ENCODE measurements at regions not wholly inside any gene's neighbourhood (a gene's known extent, or its start where the extent isn't known, plus 50 kb on each side); places are given as distances from the start of the nearest gene placed in this dataset.
"Not testable (repeated sequence)": the region's sequence is repeated elsewhere in the genome, so short reads cannot be mapped to it uniquely, and the experiment has no call there.

DNA sequence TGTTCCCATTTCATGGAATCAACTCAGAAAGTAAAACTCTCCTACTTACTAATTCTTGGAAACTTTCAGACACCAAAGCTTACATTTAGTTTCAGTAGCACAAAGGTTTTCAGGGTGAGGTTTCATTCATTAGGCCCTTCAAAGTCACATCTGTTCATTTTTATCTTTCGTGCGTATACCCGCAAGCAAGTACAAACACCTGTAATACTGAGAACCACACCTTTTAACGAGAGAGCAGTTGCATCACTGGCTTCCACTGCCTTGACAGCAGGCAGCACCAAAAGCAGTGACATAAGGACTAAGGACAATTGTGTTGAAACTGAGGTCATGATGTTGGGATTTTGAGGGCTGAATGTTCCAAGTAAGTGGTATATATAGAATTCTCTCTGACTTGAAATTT is 60.5 kb downstream of the GOLGA6L22 start:
- not testable (repeated sequence) for DNase-seq

DNA sequence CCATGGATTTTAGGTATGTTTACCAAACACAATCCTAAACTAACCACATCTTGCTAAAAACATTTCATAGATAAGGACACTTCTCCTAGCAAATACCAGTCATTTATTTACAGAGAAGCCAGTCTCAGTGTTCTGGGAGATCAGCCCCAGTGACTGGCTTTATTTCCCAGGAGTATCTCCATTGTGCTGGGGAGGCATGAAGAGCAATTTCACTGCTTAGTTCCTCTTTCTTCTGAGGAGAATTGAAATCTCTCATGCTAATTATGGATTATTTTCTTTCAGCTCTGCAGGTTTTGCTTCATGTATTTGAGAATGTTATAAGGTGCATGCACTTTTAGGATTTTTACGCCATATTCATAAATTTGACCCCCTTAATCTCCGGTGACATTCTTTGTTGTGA is 67.8 kb downstream of the GOLGA6L22 start:
- not testable (repeated sequence) for DNase-seq

DNA sequence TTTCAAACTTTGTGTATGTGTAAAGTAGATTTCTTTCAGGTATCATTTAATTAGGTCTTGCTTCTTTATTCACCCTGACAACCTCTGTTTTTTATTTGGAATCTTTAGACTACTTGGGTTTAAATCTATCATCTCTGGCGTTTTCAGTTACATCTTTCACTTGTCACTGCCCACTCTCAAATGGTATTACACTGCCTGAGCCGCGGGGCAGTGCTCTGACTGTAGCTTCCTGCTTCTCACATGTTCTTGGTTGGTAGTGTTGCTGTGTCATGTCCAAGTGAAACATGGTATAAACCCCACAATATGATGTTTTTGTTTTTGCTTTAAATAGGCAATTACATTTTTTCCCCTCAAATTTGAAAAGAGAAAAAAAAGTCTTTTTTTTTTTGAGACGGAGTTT is 68.3 kb downstream of the GOLGA6L22 start:
- DNase-seq, result not testable (repeated sequence)

- DNase-seq, result not testable (repeated sequence)
Observed at GRCh38 chr15:22529200-22529599, 70.5 kb downstream of the GOLGA6L22 start.

DNA sequence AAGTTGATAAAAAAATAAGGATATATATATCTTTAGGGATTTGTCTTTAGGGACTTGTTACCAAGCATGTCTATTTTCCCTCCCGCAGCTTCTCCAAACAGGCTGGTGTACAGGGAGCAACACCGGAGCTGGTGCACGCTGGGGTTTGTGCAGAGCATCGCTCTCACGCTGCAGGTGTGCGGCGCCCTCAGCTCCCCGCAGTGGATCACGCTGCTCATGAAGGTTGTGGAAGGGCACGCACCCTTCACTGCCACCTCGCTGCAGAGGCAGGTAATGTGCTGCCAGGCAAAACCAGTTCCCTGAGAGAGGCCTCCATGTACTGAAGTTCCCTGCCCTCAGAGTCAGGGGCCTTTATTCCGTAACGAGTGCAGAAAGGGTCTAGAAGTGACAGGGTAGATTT is 101.0 kb downstream of the GOLGA6L22 start:
- DNase-seq, result not testable (repeated sequence)

GRCh38 chr15:22561716-22562115 is 103.0 kb downstream of the GOLGA6L22 start:
- DNase-seq, result not testable (repeated sequence)

GRCh38 chr15:22566510-22566909 is 107.8 kb downstream of the GOLGA6L22 start:
- DNase-seq, result not testable (repeated sequence)

- DNase-seq, result not testable (repeated sequence)
Observed at GRCh38 chr15:22569486-22569885, 110.8 kb downstream of the GOLGA6L22 start.

DNA sequence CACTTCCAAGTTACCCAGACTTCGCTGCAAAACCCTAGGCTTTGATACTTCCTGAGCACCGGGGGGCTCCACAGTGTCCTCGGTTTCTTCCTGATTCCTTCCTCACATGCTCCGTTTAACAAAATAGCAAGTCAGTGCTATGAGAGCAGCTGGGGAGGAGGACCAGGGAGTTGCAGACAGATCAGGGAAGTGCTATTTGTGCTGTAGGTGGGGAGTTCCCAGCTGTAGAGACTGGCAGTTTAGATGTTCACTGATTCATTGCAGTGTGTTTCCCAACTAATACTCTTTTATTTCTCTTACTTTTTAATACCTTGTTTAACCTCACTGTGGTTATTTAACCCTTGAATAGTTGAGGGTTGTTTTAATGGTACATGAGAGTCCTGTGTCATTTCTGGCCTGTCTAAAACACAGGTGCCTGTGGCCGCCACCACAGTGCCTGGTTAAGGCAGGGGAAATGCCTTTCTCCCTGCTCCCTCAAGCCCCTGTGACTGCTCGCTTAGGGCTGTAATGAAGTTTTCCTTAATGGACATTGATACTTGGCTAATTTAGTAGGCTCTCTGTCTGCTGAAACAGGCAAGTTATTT is 113.5 kb downstream of the GOLGA6L22 start:
- DNase-seq, result not testable (repeated sequence)

- DNase-seq, result not testable (repeated sequence)
Observed at GRCh38 chr15:22572792-22573191, 114.1 kb downstream of the GOLGA6L22 start.

GRCh38 chr15:22577828-22578227 is 119.1 kb downstream of the GOLGA6L22 start:
- not testable (repeated sequence) for DNase-seq

- not testable (repeated sequence) for DNase-seq
Observed at GRCh38 chr15:22579213-22579612, 120.5 kb downstream of the GOLGA6L22 start.

DNA sequence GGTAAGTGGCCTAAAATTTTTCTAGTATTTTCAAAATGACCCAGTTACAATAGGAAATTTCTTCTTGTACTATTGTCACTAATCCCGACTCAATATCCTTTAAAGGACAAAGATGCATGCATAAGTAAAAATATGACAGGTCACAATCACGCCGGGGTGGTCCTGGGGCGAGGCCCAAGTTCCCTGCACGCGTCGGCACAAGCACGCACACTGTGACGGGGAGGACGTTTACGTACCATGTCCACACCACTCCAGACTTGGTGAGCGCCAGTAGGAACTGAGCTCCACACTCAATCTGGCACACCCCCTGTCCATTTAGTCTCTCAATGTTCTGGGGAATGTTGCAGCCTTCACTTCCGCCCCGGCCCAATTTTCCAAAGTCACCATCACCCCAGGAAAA is 128.7 kb downstream of the GOLGA6L22 start:
- DNase-seq, result not testable (repeated sequence)

DNA sequence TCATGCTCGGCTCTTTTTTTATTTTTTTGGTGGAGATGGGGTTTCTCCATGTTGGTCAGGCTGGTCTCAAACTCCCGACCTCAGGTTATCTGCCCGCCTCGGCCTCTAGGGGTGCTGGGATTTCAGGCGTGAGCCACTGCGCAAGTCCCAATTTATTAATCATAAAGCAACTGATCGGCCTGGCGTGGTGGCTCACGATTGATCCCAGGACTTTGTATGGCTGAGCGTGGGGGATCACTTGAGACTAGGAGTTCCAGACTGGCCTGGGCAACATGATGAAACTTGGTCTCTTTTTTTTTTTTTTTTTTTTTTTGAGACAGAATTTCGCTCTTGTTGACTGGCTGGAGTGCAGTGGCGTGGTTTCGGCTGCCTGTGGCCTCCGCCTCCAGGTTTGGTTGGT is 139.8 kb downstream of the GOLGA6L22 start:
- DNase-seq, result not testable (repeated sequence)

GRCh38 chr15:22599526-22600320 is 141.0 kb downstream of the GOLGA6L22 start:
- DNase-seq, result not testable (repeated sequence)

GRCh38 chr15:22616976-22617375 is 158.3 kb downstream of the GOLGA6L22 start:
- DNase-seq, result not testable (repeated sequence)

- not testable (repeated sequence) for DNase-seq
Observed at GRCh38 chr15:22631789-22632188, 154.7 kb upstream of the NIPA1 start.

GRCh38 chr15:22639983-22640382 is 146.5 kb upstream of the NIPA1 start:
- DNase-seq, result not testable (repeated sequence)

GRCh38 chr15:22649458-22649857 is 137.0 kb upstream of the NIPA1 start:
- DNase-seq, result not testable (repeated sequence)

GRCh38 chr15:22651179-22651578 is 135.3 kb upstream of the NIPA1 start:
- DNase-seq, result not testable (repeated sequence)

- peak in 5 of 6 experiments; percentile 13 to 67 (median 29) for DNase-seq
Observed at GRCh38 chr15:22664294-22665058, 122.0 kb upstream of the NIPA1 start.

DNA sequence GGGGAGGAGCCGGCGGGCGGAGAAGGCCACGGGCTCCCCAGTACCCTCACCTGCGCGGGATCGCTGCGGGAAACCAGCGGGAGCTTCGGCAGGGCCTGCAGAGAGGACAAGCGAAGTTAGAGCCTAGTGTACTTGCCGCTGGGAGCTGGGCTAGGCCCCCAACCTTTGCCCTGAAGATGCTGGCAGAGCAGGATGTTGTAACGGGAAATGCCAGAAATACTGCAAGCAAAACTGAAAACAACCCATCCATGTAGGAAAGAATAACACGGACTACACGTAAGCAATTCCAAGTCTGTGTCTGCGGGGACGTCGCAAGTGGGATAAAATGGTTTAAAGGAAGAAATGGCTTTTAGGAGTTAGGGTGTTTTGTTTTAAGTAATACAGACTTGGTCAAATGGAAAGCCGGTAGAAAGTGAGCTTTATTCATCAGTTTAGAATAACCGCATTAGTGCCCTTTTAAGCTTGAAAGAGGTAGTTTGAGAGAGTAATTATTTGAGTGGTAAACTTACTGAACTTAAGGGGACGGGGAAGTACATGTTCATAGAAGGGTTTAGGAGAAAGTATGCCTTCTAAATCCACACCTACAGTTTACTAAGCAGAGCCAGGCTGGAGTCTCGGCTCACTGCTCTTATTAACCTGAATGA is 121.3 kb upstream of the NIPA1 start:
- DNase-seq, result peak in 3 of 6 experiments; percentile 26 to 56 (median 27)

DNA sequence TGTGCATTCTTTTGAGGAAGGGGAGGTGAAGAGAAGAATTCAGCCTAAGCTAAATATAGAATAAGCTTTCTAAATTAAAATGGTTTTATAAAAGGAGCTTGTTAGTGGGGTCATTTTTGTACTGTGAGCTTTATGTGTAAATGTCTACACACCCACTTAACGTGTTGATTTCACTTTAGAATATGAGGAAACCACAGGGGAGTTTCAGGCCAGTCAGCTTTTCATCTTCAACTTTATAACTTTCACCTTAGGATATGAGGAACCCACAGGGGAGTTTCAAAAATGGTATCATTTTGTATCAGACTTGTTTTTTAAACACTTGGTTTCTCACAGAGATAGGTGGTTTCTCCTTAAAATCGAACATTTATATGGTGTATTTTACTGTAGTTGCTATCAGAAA is 120.7 kb upstream of the NIPA1 start:
- peak in 2 of 6 experiments; percentile 21 to 37 for DNase-seq

All from stimulated activated naive CD4-positive, alpha-beta T cell (primary cell).